Activated CD4-positive, alpha-beta T cell treated with anti-CD3 and anti-CD28 coated beads, Interleukin-2, amount 50 U/mL, for 24 hours (primary cell): ENCODE measurements at regions not wholly inside any gene's neighbourhood (a gene's known extent, or its start where the extent isn't known, plus 50 kb on each side); places are given as distances from the start of the nearest gene placed in this dataset.

ENCODE experiments used
- DNase-seq, 2 donors: peaks; one replicate each; pipeline ENCODE4 v3.0.0-alpha.2; 2020; ENCODE audit warnings: low read depth in 1 of 2, low spot score in 1 of 2

- DNase-seq, result no peak
Measured at GRCh38 chr9:135308821-135309762, 170.5 kb upstream of the PPP1R26 start.

- no peak for DNase-seq
Measured at GRCh38 chr9:135309763-135310125, 169.8 kb upstream of the PPP1R26 start.

DNA sequence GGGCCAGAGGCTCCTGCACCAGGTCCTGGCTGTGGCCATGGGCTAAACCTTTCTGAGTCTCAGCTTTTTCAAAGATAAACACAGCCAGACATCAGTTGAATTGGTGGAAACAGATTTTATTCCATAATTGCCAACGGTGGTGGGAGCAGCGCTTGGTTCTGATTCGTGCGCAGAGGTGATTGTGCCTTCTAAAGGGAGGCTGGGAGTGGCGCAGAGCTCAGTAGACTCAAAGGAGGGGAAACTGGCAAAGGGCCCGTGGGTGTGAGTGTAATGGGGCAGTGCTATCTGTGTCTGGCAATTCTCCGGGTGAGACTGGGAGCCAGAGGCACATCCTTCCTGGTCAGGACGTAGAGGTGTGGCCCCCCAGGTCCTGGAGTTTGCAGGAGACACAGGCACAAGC lies 169.4 kb upstream of the PPP1R26 start:
- DNase-seq, result no peak

- DNase-seq, result no peak
Measured at GRCh38 chr9:135315572-135315971, 164.0 kb upstream of the PPP1R26 start.

GRCh38 chr9:135320331-135320730 lies 159.3 kb upstream of the PPP1R26 start:
- DNase-seq, result no peak

- no peak for DNase-seq
Measured at GRCh38 chr9:135320943-135321342, 158.6 kb upstream of the PPP1R26 start.

DNA sequence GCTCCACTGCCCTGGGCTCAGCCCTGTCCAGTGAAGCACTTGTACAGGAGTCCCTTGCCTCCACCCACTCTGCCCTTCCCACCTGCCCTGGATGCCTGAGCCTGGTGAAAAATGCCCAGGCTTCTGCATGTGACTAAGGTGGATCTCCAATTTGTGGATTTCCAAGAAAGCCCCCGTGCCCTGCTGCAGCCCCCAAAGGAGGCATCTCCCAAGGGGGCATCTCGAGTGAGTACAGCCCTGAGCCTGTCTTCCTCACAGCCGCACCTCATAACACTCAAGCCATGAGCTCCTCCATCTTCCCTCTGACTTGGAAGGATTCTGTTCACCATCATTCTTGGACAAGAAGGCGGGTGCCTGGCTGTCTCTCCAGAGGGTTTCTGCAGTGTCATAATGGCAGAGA lies 158.0 kb upstream of the PPP1R26 start:
- no peak for DNase-seq

GRCh38 chr9:135324329-135324728 lies 155.3 kb upstream of the PPP1R26 start:
- no peak for DNase-seq

DNA sequence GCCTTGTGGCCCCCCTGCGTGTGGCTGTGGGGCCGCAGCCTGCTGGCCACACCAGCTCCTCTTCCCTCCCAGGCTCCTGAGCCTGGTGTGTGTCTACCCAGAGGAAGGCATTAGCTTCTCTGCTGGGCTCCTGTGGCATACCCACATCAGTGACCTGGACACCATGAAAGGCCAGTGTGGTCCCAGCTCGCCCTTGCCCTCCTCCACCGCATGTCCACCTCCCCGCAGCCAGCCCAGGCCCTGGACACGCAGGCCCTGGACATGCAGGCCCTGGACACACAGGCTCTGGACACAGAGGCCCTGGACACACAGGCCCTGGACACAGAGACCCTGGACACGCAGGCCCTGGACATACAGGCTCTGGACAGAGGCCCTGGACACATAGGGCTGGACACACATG lies 153.4 kb upstream of the PPP1R26 start:
- no peak for DNase-seq

- no peak for DNase-seq
Measured at GRCh38 chr9:135326633-135327152, 152.9 kb upstream of the PPP1R26 start.

GRCh38 chr9:135328485-135329417 lies 150.8 kb upstream of the PPP1R26 start:
- DNase-seq, result no peak

GRCh38 chr9:135329571-135330306 lies 149.8 kb upstream of the PPP1R26 start:
- no peak for DNase-seq

- no peak for DNase-seq
Measured at GRCh38 chr9:135330307-135330631, 149.3 kb upstream of the PPP1R26 start.

- DNase-seq, result no peak
Measured at GRCh38 chr9:135330685-135331590, 148.6 kb upstream of the PPP1R26 start.

DNA sequence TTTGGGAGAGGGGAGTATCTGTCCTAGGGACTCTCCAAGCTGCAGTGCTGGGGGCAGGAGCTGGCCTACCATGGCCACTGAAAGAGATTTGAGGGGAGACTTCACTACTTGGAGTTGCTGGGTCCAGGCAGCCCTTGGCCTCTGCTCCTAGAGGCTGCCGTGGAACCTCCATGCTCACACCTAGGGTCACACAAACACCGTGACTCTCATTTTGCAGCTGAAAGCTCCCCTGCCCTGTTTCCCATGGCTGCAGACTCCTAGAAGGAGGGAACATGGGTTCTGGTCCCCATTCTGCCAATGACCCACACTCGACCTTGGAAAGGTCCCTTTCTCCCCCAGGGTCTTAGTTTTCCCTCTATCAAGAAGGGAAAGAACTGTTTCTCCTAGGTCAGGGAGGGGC lies 147.1 kb upstream of the PPP1R26 start:
- no peak for DNase-seq

DNA sequence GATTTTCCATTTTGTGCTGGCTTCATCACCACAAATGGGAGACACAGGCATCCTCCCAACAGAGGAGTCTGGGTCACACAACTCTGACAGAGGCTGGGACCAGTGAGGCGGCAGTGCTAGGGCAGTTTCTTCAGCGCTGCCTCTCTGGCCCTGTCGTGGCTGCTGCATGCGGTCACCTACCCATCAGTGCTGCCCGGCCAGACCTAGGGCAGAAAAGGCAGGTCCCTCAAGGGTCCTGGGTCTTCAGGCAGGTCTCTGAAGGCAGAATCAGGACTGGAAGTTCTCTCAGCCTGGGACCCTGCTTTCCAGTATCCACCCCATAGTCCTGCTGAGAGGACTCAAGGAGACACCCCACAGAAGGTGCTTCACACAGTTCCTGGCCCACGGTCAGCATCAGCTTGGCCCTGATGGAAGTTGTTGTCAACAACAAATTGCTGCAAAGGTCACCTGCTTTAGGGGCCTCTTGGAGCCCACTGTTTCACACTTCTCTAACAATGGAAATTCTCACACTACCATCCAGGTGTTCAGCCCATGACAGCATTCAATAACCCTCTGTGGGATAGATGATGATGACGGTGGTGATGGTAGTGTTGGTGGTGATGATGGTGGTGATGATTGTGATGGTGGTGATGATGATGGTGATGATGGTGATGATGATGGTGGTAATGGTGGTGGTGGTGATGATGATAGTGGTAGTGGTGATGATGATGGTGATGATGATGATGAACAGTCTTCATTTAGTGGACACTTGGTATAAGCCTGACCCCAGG lies 146.4 kb upstream of the PPP1R26 start:
- DNase-seq, result no peak

DNA sequence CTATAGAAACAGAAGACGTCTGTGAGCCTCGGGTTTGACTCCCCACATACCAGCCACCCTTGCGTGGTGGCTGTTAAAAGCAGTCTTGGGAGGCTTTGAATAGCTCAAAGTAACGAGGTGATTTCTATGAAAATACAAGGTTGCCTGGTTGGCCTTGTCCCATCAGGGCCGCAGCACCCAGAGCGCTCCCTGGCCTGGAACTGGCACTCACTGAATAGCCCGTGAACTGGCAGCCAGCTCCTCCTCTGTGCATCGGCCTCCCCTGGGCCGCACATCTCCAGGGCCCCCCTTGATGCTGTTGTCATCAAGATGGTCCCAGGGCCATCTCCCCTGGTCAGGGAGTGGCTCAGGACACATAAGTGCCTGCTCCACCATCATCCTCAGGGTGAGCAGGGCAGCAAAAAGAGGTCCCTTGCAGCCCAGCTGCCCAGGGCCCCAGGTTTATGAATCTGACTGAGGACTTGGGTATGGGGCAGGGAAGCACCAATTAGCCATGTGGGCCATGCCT lies 144.6 kb upstream of the PPP1R26 start:
- DNase-seq, result no peak

DNA sequence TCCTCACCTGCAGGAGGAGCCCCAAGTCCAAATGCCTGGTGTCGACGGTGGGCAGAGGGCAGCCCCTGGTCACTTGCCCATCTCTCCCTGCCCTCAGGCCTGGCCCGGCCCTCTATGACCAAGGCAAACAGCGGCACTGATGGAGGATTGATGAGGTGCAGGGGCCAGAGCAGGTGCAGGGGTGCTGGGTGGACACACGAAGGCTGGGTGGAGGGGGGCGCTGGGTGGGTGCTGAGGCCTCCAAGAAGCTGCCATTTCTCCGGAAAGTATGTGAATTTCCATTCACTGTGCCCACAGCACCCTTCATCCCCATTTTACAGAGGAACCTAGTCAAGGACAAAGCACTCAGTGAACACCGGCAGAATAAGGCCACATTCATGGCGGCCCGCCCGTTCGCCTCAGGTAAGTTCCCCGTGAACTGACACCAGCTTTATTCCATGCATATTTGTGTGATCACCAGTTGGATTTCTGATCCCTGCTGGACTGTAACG lies 143.8 kb upstream of the PPP1R26 start:
- DNase-seq, result no peak
